BE2C (cell line): ENCODE measurements at regions not wholly inside any gene's neighbourhood (a gene's known extent, or its start where the extent isn't known, plus 50 kb on each side); places are given as distances from the start of the nearest gene placed in this dataset.

Source experiments
- DNase-seq: peaks from one replicate; pipeline ENCODE4 v3.0.0-alpha.2; 2020
- H3K27me3 ChIP-seq: fragments of 250-450 bp; sonication (Bioruptor Pico); 2 replicates; pipeline ENCODE4 v1.5.1; 2020; ENCODE audit warnings: mild to moderate bottlenecking
- H3K36me3 ChIP-seq: fragments of 250-450 bp; sonication (Bioruptor Pico); 2 replicates; pipeline ENCODE4 v1.5.1; 2020; ENCODE audit warnings: mild to moderate bottlenecking
- H3K4me1 ChIP-seq: fragments of 250-450 bp; sonication (Bioruptor Pico); 2 replicates; pipeline ENCODE4 v1.5.1; 2020
- H3K4me3 ChIP-seq: 2 replicates; pipeline ENCODE4 v1.5.1; 2011; ENCODE audit warnings: low read depth, low read length
- H3K9me3 ChIP-seq: fragments of 250-450 bp; sonication (Bioruptor Pico); 2 replicates; pipeline ENCODE4 v1.5.1; 2020
- TF ChIP-seq, protein P1 (sequence below): IDR thresholded peaks from 2 replicates; pipeline ENCODE4 v1.5.1; 2012; ENCODE audit warnings: mild to moderate bottlenecking, low read depth, low read length

DNA sequence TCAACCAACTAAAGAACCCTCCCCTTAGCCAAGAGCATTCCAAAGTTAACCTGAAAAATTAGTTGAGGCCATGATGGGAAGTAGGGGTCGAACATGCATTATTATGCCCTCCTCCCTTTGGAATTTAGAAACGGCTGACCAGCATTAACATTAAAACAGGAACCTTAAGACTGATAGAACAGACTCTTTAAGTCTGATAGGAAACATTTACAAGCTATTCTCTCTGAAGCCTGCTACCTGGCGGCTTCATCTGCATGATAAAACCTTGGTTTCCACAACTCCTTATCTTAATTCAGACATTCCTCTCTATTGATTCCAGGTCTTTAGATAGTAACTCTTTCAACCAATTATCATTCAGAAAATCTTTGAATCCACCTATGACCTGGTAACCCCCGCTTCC lies 331.0 kb downstream of the CGGBP1 start:
- Histone ChIP-seq H3K4me1 (no peaks in the 10 kb centered on the region), H3K9me3 (no peaks in the 10 kb centered on the region), H3K27me3 (no peaks in the 10 kb centered on the region), H3K36me3 (no peaks in the 10 kb centered on the region), H3K4me3 (no peak overlapping the region)
- TF ChIP-seq, protein P1, sequence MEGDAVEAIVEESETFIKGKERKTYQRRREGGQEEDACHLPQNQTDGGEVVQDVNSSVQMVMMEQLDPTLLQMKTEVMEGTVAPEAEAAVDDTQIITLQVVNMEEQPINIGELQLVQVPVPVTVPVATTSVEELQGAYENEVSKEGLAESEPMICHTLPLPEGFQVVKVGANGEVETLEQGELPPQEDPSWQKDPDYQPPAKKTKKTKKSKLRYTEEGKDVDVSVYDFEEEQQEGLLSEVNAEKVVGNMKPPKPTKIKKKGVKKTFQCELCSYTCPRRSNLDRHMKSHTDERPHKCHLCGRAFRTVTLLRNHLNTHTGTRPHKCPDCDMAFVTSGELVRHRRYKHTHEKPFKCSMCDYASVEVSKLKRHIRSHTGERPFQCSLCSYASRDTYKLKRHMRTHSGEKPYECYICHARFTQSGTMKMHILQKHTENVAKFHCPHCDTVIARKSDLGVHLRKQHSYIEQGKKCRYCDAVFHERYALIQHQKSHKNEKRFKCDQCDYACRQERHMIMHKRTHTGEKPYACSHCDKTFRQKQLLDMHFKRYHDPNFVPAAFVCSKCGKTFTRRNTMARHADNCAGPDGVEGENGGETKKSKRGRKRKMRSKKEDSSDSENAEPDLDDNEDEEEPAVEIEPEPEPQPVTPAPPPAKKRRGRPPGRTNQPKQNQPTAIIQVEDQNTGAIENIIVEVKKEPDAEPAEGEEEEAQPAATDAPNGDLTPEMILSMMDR = no peak
- no peak for DNase-seq

DNA sequence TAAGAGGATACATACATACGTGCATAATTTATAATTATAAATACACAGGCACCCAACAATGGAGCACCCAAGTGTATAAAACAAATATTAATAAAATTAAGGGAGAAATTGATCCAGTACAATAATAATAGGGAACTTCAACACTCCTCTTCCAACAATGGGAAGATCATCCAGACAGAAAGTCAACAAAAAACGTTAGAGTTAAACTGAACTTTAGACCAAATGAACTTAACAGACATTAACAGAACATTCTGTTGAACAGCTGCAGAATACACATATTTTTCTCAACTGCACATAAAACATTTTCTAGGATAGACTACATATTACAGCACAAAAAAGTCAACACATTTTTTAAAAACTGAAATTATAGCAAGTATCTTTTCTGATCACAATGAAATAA lies 339.7 kb downstream of the CGGBP1 start:
- no peak for DNase-seq

DNA sequence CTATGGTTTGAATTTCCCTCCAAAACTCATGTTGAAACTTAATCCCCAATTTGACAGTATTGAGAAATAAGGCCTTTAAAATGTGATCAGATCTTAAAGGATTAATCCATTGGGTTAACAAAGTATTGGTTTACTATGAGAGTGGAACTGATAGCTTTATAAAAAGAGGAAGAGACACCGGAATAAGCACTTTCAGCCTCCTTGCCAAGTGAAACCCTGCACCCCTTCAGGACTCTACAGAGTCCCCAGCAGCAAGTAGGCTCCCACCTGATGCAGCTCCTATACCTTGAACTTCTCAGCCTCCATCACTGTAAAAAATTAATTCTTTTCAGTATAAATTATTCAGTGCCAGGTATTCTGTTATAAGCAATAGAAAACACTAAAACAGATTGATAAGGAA lies 348.3 kb downstream of the CGGBP1 start:
- Histone ChIP-seq H3K4me3 (no peak overlapping the region), H3K36me3 (no peaks in the 10 kb centered on the region), H3K4me1 (no peaks in the 10 kb centered on the region), H3K27me3 (no peaks in the 10 kb centered on the region), H3K9me3 (no peaks in the 10 kb centered on the region)
- TF ChIP-seq, protein P1 = no peak
- DNase-seq = no peak

More for the DNA sequence above, 339.7 kb downstream of the CGGBP1 start:
- TF ChIP-seq, protein P1 = no peak
- Histone ChIP-seq H3K36me3 (no peaks in the 10 kb centered on the region), H3K27me3 (no peaks in the 10 kb centered on the region), H3K9me3 (no peaks in the 10 kb centered on the region), H3K4me3 (no peak overlapping the region), H3K4me1 (no peaks in the 10 kb centered on the region)

DNA sequence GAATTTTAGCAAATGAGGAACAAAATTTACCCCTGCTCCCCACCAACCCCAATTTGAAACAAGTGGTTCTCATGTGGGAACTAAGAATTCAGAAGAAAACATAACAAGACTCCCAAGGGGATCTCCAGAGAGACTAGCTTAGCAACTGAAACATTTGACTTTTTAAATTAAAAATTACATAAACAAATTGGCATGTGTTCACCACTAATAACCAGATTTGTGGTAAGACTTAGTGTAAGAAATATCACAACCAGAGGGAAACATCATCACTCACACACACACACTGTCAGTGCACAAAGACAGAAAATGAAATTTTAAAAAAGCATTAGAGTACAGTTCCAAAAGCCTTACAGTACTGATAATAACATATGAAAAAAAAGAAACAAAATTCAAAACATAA lies 348.8 kb downstream of the CGGBP1 start:
- TF ChIP-seq, protein P1 = no peak
- no peak for DNase-seq
- no peak overlapping the region for H3K4me3 ChIP-seq
- H3K27me3 ChIP-seq = no peaks in the 10 kb centered on the region
- no peaks in the 10 kb centered on the region for H3K36me3 ChIP-seq
- no peaks in the 10 kb centered on the region for H3K4me1 ChIP-seq
- H3K9me3 ChIP-seq = no peaks in the 10 kb centered on the region

DNA sequence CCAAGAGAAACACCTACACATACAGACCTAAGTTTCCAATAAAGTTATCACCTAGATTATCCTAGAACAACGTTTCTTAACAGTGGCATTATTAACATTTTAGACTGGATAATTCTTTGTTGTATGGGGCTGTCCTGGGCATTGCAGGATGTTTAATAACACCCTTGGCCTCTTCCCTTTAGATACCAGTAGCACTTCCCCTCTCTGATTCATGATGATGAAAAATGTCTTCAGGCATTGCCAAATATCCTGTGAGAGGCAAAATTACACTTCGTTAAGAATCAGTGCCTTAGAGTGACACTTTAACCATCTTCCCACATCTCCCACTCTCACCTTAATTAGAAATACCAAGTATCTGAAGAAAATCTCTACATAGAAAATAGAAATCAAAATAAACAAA lies 352.6 kb downstream of the CGGBP1 start:
- no peak overlapping the region for H3K4me3 ChIP-seq
- DNase-seq = no peak
- H3K9me3 ChIP-seq = no peaks in the 10 kb centered on the region
- no peaks in the 10 kb centered on the region for H3K36me3 ChIP-seq
- TF ChIP-seq, protein P1 = no peak
- H3K27me3 ChIP-seq = no peaks in the 10 kb centered on the region
- no peaks in the 10 kb centered on the region for H3K4me1 ChIP-seq

DNA sequence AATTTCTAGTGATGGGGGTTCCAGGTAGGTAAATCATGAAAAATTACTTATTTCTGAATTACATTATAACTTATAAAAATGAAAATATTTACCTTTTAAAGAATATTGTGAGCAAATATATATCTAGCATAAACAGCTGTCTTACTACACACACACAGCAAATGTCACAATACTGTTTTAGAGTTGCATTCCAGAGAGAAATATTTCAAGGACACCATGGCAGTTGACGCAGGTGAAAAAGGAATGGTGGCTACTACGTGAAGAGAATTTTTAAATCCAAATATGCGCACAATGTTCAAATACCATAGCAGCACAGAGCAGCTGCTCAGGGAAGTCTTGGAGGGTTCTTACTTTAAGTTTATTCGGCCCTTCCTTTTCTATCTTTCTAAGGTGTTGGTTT lies 356.2 kb downstream of the CGGBP1 start:
- no peak for DNase-seq
- TF ChIP-seq, protein P1 = no peak
- Histone ChIP-seq H3K9me3 (no peaks in the 10 kb centered on the region), H3K36me3 (no peaks in the 10 kb centered on the region), H3K4me3 (no peak overlapping the region), H3K4me1 (no peaks in the 10 kb centered on the region), H3K27me3 (no peaks in the 10 kb centered on the region)
